ENCODE measurements at regions not wholly inside any gene's neighbourhood (a gene's known extent, or its start where the extent isn't known, plus 50 kb on each side); places are given as distances from the start of the nearest gene placed in this dataset.

DNA sequence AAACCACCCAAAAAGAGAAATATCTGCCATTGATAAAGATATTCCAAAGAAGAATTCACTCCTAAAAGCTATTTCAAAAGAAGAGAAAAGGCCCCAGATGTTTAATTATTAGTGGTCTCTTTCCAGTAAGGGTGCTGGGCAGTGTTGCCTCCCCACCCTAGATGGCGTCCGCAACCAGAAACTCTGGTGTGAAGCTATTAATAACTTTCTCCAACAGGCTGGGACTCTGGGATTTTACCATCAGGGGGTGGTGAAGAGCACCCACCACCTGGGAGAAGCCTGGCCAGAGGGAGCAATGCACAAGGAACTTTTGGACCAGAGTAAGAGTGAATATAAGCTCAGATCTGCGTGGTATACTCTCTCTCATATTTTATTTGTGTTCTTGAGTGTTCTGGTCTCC is 115.4 kb upstream of the TIAM1 start:
- Histone ChIP-seq H3K79me2 (ENCODE audit: control insufficient read depth, insufficient read depth, low read length) (no peaks in the 10 kb centered on the region), H3K9ac (replicated peaks; ENCODE audit: extremely low read depth, insufficient read depth, low read length) (no peak overlapping the region), H3K36me3 (ENCODE audit: control insufficient read depth in 2 of 2, extremely low read depth in 1 of 2, insufficient read depth in 2 of 2, low read length in 2 of 2) (no peaks in the 10 kb centered on the region), H3K4me1 (ENCODE audit: control insufficient read depth, extremely low read depth, insufficient read depth, low read length) (no peaks in the 10 kb centered on the region), H2AFZ (ENCODE audit: low read depth, low read length) (no peak overlapping the region), H3K27me3 (ENCODE audit: control insufficient read depth in 2 of 2, insufficient read depth in 2 of 2, low read length in 2 of 2) (no peaks in the 10 kb centered on the region), H3K27ac (ENCODE audit: insufficient read depth, low read depth, low read length) (no peak overlapping the region), H3K4me3 (replicated peaks in 1 of 3; ENCODE audit: insufficient read depth in 1 of 3, low read depth in 1 of 3, low read length in 3 of 3) (no peak overlapping the region), H3K9me3 (replicated peaks; ENCODE audit: control insufficient read depth, insufficient read depth, low read length) (no peaks in the 10 kb centered on the region), H3K9me1 (replicated peaks; ENCODE audit: control insufficient read depth, extremely low read depth, insufficient read depth, low read length) (no peaks in the 10 kb centered on the region), H3K4me2 (ENCODE audit: insufficient read depth, low read length) (no peak overlapping the region), H4K20me1 (replicated peaks; ENCODE audit: control insufficient read depth, extremely low read depth, insufficient read depth, low read length) (no peaks in the 10 kb centered on the region)
- TF ChIP-seq POLR2A (IDR thresholded peaks at IDR 0.05; ENCODE audit: low read depth, low read length) (no peak), GATA2 (IDR thresholded peaks at IDR 0.05; ENCODE audit: insufficient read depth, insufficient read length, low read depth, low read length) (no peak), EZH2 (IDR thresholded peaks at IDR 0.05; ENCODE audit: borderline replicate concordance, low read depth, low read length, severe bottlenecking) (no peak)
- TF ChIP-seq, protein P1, sequence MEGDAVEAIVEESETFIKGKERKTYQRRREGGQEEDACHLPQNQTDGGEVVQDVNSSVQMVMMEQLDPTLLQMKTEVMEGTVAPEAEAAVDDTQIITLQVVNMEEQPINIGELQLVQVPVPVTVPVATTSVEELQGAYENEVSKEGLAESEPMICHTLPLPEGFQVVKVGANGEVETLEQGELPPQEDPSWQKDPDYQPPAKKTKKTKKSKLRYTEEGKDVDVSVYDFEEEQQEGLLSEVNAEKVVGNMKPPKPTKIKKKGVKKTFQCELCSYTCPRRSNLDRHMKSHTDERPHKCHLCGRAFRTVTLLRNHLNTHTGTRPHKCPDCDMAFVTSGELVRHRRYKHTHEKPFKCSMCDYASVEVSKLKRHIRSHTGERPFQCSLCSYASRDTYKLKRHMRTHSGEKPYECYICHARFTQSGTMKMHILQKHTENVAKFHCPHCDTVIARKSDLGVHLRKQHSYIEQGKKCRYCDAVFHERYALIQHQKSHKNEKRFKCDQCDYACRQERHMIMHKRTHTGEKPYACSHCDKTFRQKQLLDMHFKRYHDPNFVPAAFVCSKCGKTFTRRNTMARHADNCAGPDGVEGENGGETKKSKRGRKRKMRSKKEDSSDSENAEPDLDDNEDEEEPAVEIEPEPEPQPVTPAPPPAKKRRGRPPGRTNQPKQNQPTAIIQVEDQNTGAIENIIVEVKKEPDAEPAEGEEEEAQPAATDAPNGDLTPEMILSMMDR (IDR thresholded peaks at IDR 0.05; ENCODE audit: extremely low read depth in 1 of 2, insufficient read depth in 1 of 2, low read depth in 1 of 2, low read length in 2 of 2): no peak
- ChIA-PET CTCF (no interaction called here), POLR2A (no interaction called here)
- intact Hi-C loops (cut with micrococcal nuclease) (no loop called here), dilution Hi-C loops (cut with MboI; ENCODE audit: extremely low pct_ligation_motif_present, low sequenced_read_pairs) (no loop called here)
- no TSS peak for BruUV-seq (replicated peaks)
- FAIRE-seq (no peak), DNase-seq (ENCODE audit: low read depth, low spot score) (no peak)

GRCh38 chr21:31457675-31458074 is 113.6 kb upstream of the TIAM1 start:
- Histone ChIP-seq H2AFZ (ENCODE audit: low read depth, low read length) (no peak overlapping the region), H3K4me1 (ENCODE audit: control insufficient read depth, extremely low read depth, insufficient read depth, low read length) (no peaks in the 10 kb centered on the region), H3K9me1 (replicated peaks; ENCODE audit: control insufficient read depth, extremely low read depth, insufficient read depth, low read length) (no peaks in the 10 kb centered on the region), H3K27ac (ENCODE audit: insufficient read depth, low read depth, low read length) (no peak overlapping the region), H3K9ac (replicated peaks; ENCODE audit: extremely low read depth, insufficient read depth, low read length) (no peak overlapping the region), H3K4me3 (replicated peaks in 1 of 3; ENCODE audit: insufficient read depth in 1 of 3, low read depth in 1 of 3, low read length in 3 of 3) (no peak overlapping the region), H3K9me3 (replicated peaks; ENCODE audit: control insufficient read depth, insufficient read depth, low read length) (no peaks in the 10 kb centered on the region), H3K79me2 (ENCODE audit: control insufficient read depth, insufficient read depth, low read length) (no peaks in the 10 kb centered on the region), H3K27me3 (ENCODE audit: control insufficient read depth in 2 of 2, insufficient read depth in 2 of 2, low read length in 2 of 2) (no peaks in the 10 kb centered on the region), H4K20me1 (replicated peaks; ENCODE audit: control insufficient read depth, extremely low read depth, insufficient read depth, low read length) (no peaks in the 10 kb centered on the region), H3K36me3 (ENCODE audit: control insufficient read depth in 2 of 2, extremely low read depth in 1 of 2, insufficient read depth in 2 of 2, low read length in 2 of 2) (no peaks in the 10 kb centered on the region), H3K4me2 (ENCODE audit: insufficient read depth, low read length) (no peak overlapping the region)
- intact Hi-C loops (cut with micrococcal nuclease) (no loop called here), dilution Hi-C loops (cut with MboI; ENCODE audit: extremely low pct_ligation_motif_present, low sequenced_read_pairs) (no loop called here)
- ChIA-PET CTCF (no interaction called here), POLR2A (no interaction called here)
- TF ChIP-seq, protein P2, sequence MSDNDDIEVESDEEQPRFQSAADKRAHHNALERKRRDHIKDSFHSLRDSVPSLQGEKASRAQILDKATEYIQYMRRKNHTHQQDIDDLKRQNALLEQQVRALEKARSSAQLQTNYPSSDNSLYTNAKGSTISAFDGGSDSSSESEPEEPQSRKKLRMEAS (IDR thresholded peaks at IDR 0.05; ENCODE audit: insufficient read depth, insufficient read length): no peak
- TF ChIP-seq POLR2A (IDR thresholded peaks at IDR 0.05; ENCODE audit: low read depth, low read length) (no peak), FOS (IDR thresholded peaks at IDR 0.05; ENCODE audit: borderline replicate concordance, insufficient read depth, low read length) (no peak), MYC (IDR thresholded peaks at IDR 0.05; ENCODE audit: low read depth, low read length) (no peak), GATA2 (IDR thresholded peaks at IDR 0.05; ENCODE audit: insufficient read depth, insufficient read length, low read depth, low read length) (no peak)
- TF ChIP-seq, protein P1 (IDR thresholded peaks at IDR 0.05; ENCODE audit: extremely low read depth in 1 of 2, insufficient read depth in 1 of 2, low read depth in 1 of 2, low read length in 2 of 2): no peak
- DNase-seq (ENCODE audit: low read depth, low spot score) (no peak), FAIRE-seq (no peak)
- no TSS peak for BruUV-seq (replicated peaks)
